WTC11 (cell line): ENCODE measurements at regions not wholly inside any gene's neighbourhood (a gene's known extent, or its start where the extent isn't known, plus 50 kb on each side); places are given as distances from the start of the nearest gene placed in this dataset.

Experiments
- CREM ChIP-seq: sonication (generic); formaldehyde crosslinking; IDR thresholded peaks from 2 replicates; pipeline ENCODE4 v1.8.1; 2022; ENCODE audit warnings: mild to moderate bottlenecking, missing genetic modification reagents, moderate library complexity
- ETV6 ChIP-seq: sonication (generic); formaldehyde crosslinking; IDR thresholded peaks from 2 replicates; pipeline ENCODE4 v1.8.1; 2022; ENCODE audit warnings: mild to moderate bottlenecking, missing genetic modification reagents
- GABPB1 ChIP-seq: sonication (generic); formaldehyde crosslinking; IDR thresholded peaks from 2 replicates; pipeline ENCODE4 v1.8.1; 2023; ENCODE audit warnings: mild to moderate bottlenecking, missing genetic modification reagents
- NFE2L1 ChIP-seq: sonication (generic); formaldehyde crosslinking; IDR thresholded peaks from 2 replicates; pipeline ENCODE4 v1.8.1; 2023; ENCODE audit warnings: missing genetic modification reagents
- PREB ChIP-seq: sonication (generic); formaldehyde crosslinking; IDR thresholded peaks from 2 replicates; pipeline ENCODE4 v1.8.1; 2022; ENCODE audit warnings: mild to moderate bottlenecking, missing genetic modification reagents, moderate library complexity, borderline replicate concordance
- RORB ChIP-seq: fragments of 250-450 bp; sonication (Bioruptor Pico); IDR thresholded peaks from 2 replicates; pipeline ENCODE4 v1.9.0; 2021; ENCODE audit warnings: mild to moderate bottlenecking
- SMAD4 ChIP-seq: sonication (generic); formaldehyde crosslinking; IDR thresholded peaks from 2 replicates; pipeline ENCODE4 v1.8.0; 2022; ENCODE audit warnings: mild to moderate bottlenecking, missing genetic modification reagents
- SP1 ChIP-seq: sonication (generic); formaldehyde crosslinking; conservative IDR thresholded peaks from 2 replicates; pipeline ENCODE4 v1.8.1; 2022; ENCODE audit warnings: missing genetic modification reagents
- TEAD4 ChIP-seq: sonication (generic); formaldehyde crosslinking; IDR thresholded peaks from 2 replicates; pipeline ENCODE4 v1.8.0; 2022; ENCODE audit warnings: mild to moderate bottlenecking, missing genetic modification reagents
- ZNF121 ChIP-seq: sonication (generic); formaldehyde crosslinking; IDR thresholded peaks from 2 replicates; pipeline ENCODE4 v1.8.0; 2023; ENCODE audit warnings: missing genetic modification reagents
- TF ChIP-seq, protein P1 (sequence below): fragments of 200-600 bp; IDR thresholded peaks from 2 replicates; pipeline ENCODE4 v1.8.0; 2022; ENCODE audit warnings: antibody characterized with exemption
- TF ChIP-seq, protein P2 (sequence below): sonication (generic); formaldehyde crosslinking; IDR thresholded peaks from 2 replicates; pipeline ENCODE4 v1.8.1; 2023; ENCODE audit warnings: mild to moderate bottlenecking, missing genetic modification reagents, moderate library complexity
- TF ChIP-seq, protein P3 (sequence below): sonication (generic); formaldehyde crosslinking; IDR thresholded peaks from 2 replicates; pipeline ENCODE4 v1.8.0; 2022; ENCODE audit warnings: mild to moderate bottlenecking, missing genetic modification reagents

DNA sequence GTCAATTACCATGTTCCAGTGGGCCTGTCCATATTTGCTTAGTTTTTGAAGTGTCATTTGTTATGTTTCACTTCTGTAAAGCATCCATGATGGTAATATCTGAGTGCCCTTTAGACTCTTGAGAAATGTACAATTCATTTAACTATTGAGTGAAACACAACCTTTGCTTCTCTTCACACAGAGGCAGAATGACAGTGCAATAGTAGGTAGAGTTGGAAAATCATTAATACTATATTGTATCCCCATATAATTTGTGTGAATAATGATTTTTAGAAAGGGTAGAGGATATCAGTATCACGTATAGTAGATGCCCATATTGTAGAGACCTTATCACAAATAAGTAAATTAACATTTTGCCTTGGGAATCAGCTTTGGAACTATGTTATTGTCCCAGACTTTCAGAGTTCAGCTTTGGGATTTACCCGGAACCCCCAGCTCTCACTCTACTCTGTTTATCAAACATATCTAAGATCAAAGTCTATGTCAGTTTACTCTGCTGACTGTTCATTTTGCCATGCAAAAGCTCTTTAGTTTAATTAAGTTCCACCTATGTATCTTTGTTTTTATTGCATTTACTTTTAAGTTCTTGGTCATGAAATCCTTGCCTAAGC lies 172.7 kb upstream of the NOL4 start:
- TF ChIP-seq SMAD4, result no peak
- TF ChIP-seq, protein P1, sequence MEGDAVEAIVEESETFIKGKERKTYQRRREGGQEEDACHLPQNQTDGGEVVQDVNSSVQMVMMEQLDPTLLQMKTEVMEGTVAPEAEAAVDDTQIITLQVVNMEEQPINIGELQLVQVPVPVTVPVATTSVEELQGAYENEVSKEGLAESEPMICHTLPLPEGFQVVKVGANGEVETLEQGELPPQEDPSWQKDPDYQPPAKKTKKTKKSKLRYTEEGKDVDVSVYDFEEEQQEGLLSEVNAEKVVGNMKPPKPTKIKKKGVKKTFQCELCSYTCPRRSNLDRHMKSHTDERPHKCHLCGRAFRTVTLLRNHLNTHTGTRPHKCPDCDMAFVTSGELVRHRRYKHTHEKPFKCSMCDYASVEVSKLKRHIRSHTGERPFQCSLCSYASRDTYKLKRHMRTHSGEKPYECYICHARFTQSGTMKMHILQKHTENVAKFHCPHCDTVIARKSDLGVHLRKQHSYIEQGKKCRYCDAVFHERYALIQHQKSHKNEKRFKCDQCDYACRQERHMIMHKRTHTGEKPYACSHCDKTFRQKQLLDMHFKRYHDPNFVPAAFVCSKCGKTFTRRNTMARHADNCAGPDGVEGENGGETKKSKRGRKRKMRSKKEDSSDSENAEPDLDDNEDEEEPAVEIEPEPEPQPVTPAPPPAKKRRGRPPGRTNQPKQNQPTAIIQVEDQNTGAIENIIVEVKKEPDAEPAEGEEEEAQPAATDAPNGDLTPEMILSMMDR, result no peak
- no peak for TF ChIP-seq CREM
- no peak for TF ChIP-seq GABPB1 (CRISPR knock-in tag)
- TF ChIP-seq NFE2L1 (CRISPR knock-in tag), result no peak
- TF ChIP-seq, protein P2, sequence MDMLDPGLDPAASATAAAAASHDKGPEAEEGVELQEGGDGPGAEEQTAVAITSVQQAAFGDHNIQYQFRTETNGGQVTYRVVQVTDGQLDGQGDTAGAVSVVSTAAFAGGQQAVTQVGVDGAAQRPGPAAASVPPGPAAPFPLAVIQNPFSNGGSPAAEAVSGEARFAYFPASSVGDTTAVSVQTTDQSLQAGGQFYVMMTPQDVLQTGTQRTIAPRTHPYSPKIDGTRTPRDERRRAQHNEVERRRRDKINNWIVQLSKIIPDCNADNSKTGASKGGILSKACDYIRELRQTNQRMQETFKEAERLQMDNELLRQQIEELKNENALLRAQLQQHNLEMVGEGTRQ (CRISPR knock-in tag), result no peak
- TF ChIP-seq, protein P3, sequence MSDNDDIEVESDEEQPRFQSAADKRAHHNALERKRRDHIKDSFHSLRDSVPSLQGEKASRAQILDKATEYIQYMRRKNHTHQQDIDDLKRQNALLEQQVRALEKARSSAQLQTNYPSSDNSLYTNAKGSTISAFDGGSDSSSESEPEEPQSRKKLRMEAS, result no peak
- no peak for TF ChIP-seq SP1 (CRISPR knock-in tag)
- TF ChIP-seq ETV6, result no peak
- no peak for TF ChIP-seq RORB (CRISPR knock-in tag)
- TF ChIP-seq ZNF121 (CRISPR knock-in tag), result no peak
- no peak for TF ChIP-seq TEAD4 (CRISPR knock-in tag)
- TF ChIP-seq PREB, result no peak
